ENCODE measurements at regions not wholly inside any gene's neighbourhood (a gene's known extent, or its start where the extent isn't known, plus 50 kb on each side); places are given as distances from the start of the nearest gene placed in this dataset.

DNA sequence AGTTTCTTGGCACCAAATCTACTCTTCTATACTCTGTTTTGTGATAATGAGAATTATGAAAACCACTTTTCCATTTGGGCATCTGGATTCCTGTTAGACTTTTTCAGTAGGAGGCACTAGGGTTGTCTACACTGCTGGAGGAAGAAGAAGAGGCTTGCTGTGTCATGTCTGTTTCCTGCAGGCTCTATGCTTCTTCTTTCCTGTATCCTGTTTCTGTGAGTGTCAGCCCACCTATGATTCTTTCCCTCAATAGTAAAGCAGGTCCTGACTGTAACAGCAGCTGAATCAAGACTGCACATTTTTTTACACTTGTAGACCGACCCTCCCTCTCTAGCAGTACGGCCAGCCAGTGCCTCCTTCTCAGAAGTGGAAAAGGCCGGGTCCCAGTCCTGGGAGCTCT, 603.9 kb downstream of the HDGFL1 start:
- Histone ChIP-seq H3K4me2 (ENCODE audit: low read length) (no peak overlapping the region), H4K20me1 (ENCODE audit: insufficient read depth) (no peaks in the 10 kb centered on the region), H3K79me2 (replicated peaks; ENCODE audit: insufficient read depth, low read length) (no peaks in the 10 kb centered on the region), H2AFZ (ENCODE audit: low read depth, low read length) (no peak overlapping the region), H3K9ac (ENCODE audit: low read length) (no peak overlapping the region), H3K9me3 (ENCODE audit: low read length) (no peaks in the 10 kb centered on the region), H3K27ac (ENCODE audit: low read length) (no peak overlapping the region), H3K4me3 (ENCODE audit: low read length) (no peak overlapping the region), H3F3A (ENCODE audit: insufficient read depth, low read length, poor library complexity, severe bottlenecking) (no peaks in the 10 kb centered on the region), H3K9me2 (ENCODE audit: insufficient read depth, low read length) (no peaks in the 10 kb centered on the region), H3K27me3 (ENCODE audit: insufficient read depth, low read depth, low read length) (no peaks in the 10 kb centered on the region), H3K36me3 (ENCODE audit: insufficient read depth, low read length) (no peaks in the 10 kb centered on the region)
- TF ChIP-seq TAF1 (IDR thresholded peaks at IDR 0.05; ENCODE audit: low read depth) = no peak
- TF ChIP-seq EP300 (conservative IDR thresholded peaks at IDR 0.05; ENCODE audit: poor library complexity, severe bottlenecking) = no peak
- no peak for TF ChIP-seq RAD21 (conservative IDR thresholded peaks at IDR 0.05)
- no peak for TF ChIP-seq SMC3 (conservative IDR thresholded peaks at IDR 0.05; ENCODE audit: poor library complexity)
- TF ChIP-seq CTCF (IDR thresholded peaks at IDR 0.05; ENCODE audit: poor library complexity, severe bottlenecking) = no peak
- TF ChIP-seq EZH2 (IDR thresholded peaks at IDR 0.05; ENCODE audit: borderline replicate concordance, insufficient read depth, low read length, poor library complexity, severe bottlenecking) = no peak
- TF ChIP-seq MXI1 (conservative IDR thresholded peaks at IDR 0.05; ENCODE audit: poor library complexity, severe bottlenecking) = no peak
- TF ChIP-seq POLR2AphosphoS5 (IDR thresholded peaks at IDR 0.05) = no peak
- TF ChIP-seq REST (IDR thresholded peaks at IDR 0.05; ENCODE audit: borderline replicate concordance) = no peak

GRCh38 chr6:23174781-23175361, 605.5 kb downstream of the HDGFL1 start:
- H3K4me3 ChIP-seq (ENCODE audit: low read length) = no peak overlapping the region
- no peaks in the 10 kb centered on the region for H3K79me2 ChIP-seq (replicated peaks; ENCODE audit: insufficient read depth, low read length)
- no peak overlapping the region for H3K9ac ChIP-seq (ENCODE audit: low read length)
- H3K36me3 ChIP-seq (ENCODE audit: insufficient read depth, low read length) = no peaks in the 10 kb centered on the region
- no peak overlapping the region for H2AFZ ChIP-seq (ENCODE audit: low read depth, low read length)
- no peaks in the 10 kb centered on the region for H3K9me2 ChIP-seq (ENCODE audit: insufficient read depth, low read length)
- TF ChIP-seq POLR2AphosphoS5 (IDR thresholded peaks at IDR 0.05) (no peak), SMC3 (conservative IDR thresholded peaks at IDR 0.05; ENCODE audit: poor library complexity) (no peak), RAD21 (conservative IDR thresholded peaks at IDR 0.05) (no peak), CTCF (IDR thresholded peaks at IDR 0.05; ENCODE audit: poor library complexity, severe bottlenecking) (no peak), REST (IDR thresholded peaks at IDR 0.05; ENCODE audit: borderline replicate concordance) (no peak), EP300 (conservative IDR thresholded peaks at IDR 0.05; ENCODE audit: poor library complexity, severe bottlenecking) (no peak), TAF1 (IDR thresholded peaks at IDR 0.05; ENCODE audit: low read depth) (no peak), MXI1 (conservative IDR thresholded peaks at IDR 0.05; ENCODE audit: poor library complexity, severe bottlenecking) (no peak), EZH2 (IDR thresholded peaks at IDR 0.05; ENCODE audit: borderline replicate concordance, insufficient read depth, low read length, poor library complexity, severe bottlenecking) (no peak)
- H4K20me1 ChIP-seq (ENCODE audit: insufficient read depth) = no peaks in the 10 kb centered on the region
- no peaks in the 10 kb centered on the region for H3K27me3 ChIP-seq (ENCODE audit: insufficient read depth, low read depth, low read length)
- H3K9me3 ChIP-seq (ENCODE audit: low read length) = no peaks in the 10 kb centered on the region
- no peak overlapping the region for H3K27ac ChIP-seq (ENCODE audit: low read length)
- no peak overlapping the region for H3K4me2 ChIP-seq (ENCODE audit: low read length)
- peaks cover 3% of the 10 kb centered on the region for H3F3A ChIP-seq (ENCODE audit: insufficient read depth, low read length, poor library complexity, severe bottlenecking)

Data from neural cell (in vitro differentiated cells).